ENCODE measurements at regions not wholly inside any gene's neighbourhood (a gene's known extent, or its start where the extent isn't known, plus 50 kb on each side); places are given as distances from the start of the nearest gene placed in this dataset.
"Not testable (repeated sequence)": the region's sequence is repeated elsewhere in the genome, so short reads cannot be mapped to it uniquely, and the experiment has no call there.

DNA sequence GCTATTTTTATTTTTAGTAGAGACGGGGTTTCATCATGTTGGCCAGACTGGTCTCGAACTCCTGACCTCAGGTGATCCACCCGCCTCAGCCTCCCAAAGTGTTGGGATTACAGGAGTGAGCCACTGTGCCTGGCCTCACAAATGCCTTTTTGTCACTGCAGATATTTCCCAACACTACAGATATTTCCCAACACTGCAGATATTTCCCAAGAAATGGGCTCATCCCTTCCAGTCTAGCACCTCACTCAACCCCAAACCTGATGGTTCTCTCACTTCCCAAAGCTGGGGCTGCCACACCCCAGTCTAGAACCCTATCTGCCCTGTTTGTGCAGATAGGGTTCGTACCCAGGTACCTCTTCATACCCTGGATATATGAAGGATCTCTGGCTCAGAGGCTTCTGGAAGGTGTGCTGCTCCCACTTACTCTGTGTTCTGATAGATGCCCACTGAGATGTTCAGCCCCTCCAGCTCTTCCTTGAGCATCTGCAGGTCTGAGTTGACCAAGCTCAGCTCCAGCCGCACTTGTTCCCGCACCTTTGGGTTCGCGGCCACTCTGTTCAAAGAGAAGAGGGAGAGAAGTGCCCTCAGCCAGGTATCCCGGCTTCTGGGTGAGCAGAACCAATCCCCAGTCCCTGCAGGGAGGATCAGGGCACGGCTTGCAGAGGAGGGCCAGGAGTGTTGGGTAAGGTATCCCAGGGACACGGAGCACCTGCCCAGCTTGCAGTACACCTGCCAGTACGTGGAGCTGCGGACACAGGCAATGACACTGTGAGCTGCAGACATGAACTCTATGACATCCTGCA, 265.1 kb downstream of the GOLGA6L6 start:
- H3K36me3 ChIP-seq, result not testable (repeated sequence)

DNA sequence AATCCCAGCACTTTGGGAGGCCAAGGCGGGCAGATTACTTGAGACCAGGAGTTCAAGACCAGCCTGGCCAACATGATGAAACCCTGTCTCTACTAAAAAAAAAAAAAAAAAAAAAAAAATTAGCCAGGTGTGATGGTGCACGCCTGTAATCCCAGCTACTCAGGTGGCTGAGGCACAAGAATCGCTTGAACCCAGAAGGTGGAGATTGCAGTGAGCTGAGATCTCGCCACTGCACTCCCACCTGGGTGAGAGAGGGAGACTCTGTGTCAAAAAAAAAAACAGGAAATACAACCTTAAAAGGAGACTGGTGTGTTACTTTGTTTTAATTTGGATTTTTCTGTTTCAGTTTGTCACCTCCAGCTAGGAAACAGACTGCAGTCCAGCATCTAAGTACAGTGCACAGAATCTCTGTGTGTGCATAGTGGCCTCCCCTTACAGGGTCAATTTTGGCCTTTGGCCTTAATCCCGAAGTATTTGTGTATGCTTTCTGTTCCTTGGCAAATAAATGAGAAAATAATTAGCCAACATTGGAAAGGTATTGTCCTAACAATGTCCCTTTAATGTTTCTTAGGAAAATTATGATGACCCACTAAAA, 266.1 kb downstream of the GOLGA6L6 start:
- H3K27ac ChIP-seq, H4K20me1 ChIP-seq, H3K36me3 ChIP-seq, H3K4me1 ChIP-seq, H3K4me3 ChIP-seq, H3K9ac ChIP-seq, H3K4me2 ChIP-seq, H3K27me3 ChIP-seq: not testable (repeated sequence)
- peaks cover 12% of the 10 kb centered on the region; the same call in 1 of the 2 replicates for H3K9me3 ChIP-seq

More for the DNA sequence above, 265.1 kb downstream of the GOLGA6L6 start:
- H3K27me3 ChIP-seq, H3K4me2 ChIP-seq, H3K4me1 ChIP-seq, H3K4me3 ChIP-seq, H3K27ac ChIP-seq, H4K20me1 ChIP-seq, H3K9ac ChIP-seq: not testable (repeated sequence)
- H3K9me3 ChIP-seq, result peaks cover 20% of the 10 kb centered on the region; the same call in 1 of the 2 replicates

DNA sequence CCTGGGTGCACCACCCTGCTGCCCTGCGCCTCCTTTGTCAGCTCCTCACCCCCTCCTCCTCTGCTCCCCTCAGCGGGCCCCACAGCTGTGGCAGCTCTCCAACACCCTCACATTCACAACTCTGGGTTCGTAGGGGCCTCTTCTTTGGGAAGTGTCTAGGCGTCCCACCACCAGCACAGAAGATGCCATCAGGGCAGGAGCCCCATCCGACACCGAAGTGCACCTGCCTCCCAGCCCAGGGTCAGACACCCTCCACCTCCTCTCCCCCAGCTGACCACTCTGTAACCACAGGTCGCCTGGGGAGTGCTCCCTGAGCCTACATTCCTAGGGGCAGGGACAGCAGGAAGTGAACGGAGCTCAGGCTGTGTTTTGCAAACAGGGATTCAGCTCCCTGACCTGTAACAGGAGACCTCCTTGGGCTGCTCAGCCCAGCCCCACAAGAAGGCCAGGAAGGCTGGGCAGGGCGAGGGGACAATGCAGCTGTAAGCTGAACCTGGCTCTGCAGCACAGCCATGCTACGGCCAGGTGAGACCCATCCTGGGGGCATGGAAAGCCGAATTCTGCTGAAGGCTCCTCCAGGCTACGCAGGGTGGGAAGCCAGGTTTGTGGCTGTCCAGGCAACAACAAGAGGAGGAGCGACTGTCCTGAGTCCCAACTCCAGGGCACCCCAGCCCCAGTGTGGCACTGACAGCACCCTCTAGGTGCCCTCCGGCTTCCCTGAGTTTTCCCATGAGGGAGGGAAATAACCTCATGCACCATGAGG, 269.0 kb downstream of the GOLGA6L6 start:
- no peak overlapping the region for H3K4me2 ChIP-seq
- H3K9ac ChIP-seq, result no peak overlapping the region
- no peak overlapping the region for H3K4me3 ChIP-seq
- H4K20me1 ChIP-seq, result no peaks in the 10 kb centered on the region
- H3K36me3 ChIP-seq, result no peaks in the 10 kb centered on the region
- peaks cover 8% of the 10 kb centered on the region; the same call in 1 of the 2 replicates for H3K9me3 ChIP-seq
- no peaks in the 10 kb centered on the region for H3K27me3 ChIP-seq
- no peaks in the 10 kb centered on the region for H3K4me1 ChIP-seq
- no peak overlapping the region for H3K27ac ChIP-seq
- no peak for TF ChIP-seq Cebpa-rat (IDR thresholded peaks at IDR 0.05)

DNA sequence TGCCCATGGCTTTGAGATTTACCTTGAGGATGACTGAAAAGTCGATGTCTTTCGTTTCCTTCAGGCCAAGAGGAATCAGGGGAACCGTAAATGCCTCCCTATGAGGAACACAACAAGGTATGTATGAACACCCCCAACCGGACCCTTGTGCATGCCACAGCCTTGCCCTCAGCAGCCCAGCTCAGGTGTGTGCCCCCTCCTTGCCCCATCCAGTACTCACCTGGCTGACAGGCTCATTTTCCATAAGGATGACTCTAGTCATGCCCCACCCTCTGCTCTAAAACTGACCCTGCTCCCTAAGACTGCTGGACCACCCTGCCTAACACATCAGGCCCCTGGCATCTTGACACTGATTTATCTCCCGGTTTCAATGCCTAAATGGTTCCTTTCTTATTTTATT, 270.0 kb downstream of the GOLGA6L6 start:
- no peak overlapping the region for H3K9ac ChIP-seq
- H3K4me1 ChIP-seq, result no peaks in the 10 kb centered on the region
- no peak for TF ChIP-seq Cebpa-rat (IDR thresholded peaks at IDR 0.05)

DNA sequence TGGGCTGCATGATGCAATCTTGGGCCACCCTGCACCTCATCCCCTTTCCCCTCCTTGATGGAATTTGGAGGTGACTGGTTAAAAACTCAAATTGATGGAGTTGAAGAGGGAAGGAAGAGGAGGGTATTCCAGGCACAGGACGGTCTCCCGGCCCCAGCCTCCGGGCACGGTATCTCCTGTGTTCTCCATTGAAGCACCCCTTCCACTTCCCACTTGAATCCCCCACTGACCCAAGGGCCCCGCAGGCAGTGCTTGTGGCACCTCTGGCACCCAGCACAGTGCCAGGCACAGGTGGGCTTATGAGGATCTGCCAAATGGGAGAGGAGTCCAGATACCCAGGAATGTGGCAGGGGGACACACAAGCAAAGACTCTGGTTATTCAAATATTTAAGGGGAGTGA, 271.6 kb downstream of the GOLGA6L6 start:
- H3K4me3 ChIP-seq, H3K9me3 ChIP-seq, H3K27ac ChIP-seq, H3K36me3 ChIP-seq, H3K4me2 ChIP-seq, H3K4me1 ChIP-seq, H3K9ac ChIP-seq, H3K27me3 ChIP-seq, H4K20me1 ChIP-seq: not testable (repeated sequence)

More for the DNA sequence above, 270.0 kb downstream of the GOLGA6L6 start:
- H3K27ac ChIP-seq, result no peak overlapping the region
- no peaks in the 10 kb centered on the region; the same call in 1 of the 2 replicates for H3K9me3 ChIP-seq
- H3K4me3 ChIP-seq, result no peak overlapping the region
- H4K20me1 ChIP-seq, result no peaks in the 10 kb centered on the region
- no peaks in the 10 kb centered on the region for H3K27me3 ChIP-seq
- no peaks in the 10 kb centered on the region for H3K36me3 ChIP-seq
- no peak overlapping the region for H3K4me2 ChIP-seq

DNA sequence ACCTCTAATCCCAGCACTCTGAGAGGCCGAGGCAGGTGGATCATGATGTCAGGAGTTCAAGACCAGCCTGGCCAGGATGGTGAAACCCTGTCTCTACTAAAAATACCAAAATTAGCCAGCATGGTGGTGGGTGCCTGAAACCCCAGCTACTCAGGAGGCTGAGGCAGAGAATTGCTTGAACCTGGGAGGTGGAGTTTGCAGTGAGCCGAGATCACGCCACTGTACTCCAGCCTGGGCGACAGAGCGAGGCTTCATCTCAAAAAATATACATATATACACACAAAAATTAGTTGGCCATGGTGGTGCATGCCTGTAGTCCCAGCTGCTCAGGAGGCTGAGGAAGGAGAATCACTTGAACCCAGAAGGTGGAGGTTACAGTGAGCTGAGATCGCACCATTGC, 273.6 kb downstream of the GOLGA6L6 start:
- H3K4me2 ChIP-seq, H3K9me3 ChIP-seq, H3K4me3 ChIP-seq, H3K9ac ChIP-seq, H4K20me1 ChIP-seq, H3K27ac ChIP-seq, H3K36me3 ChIP-seq, H3K4me1 ChIP-seq, H3K27me3 ChIP-seq: not testable (repeated sequence)

DNA sequence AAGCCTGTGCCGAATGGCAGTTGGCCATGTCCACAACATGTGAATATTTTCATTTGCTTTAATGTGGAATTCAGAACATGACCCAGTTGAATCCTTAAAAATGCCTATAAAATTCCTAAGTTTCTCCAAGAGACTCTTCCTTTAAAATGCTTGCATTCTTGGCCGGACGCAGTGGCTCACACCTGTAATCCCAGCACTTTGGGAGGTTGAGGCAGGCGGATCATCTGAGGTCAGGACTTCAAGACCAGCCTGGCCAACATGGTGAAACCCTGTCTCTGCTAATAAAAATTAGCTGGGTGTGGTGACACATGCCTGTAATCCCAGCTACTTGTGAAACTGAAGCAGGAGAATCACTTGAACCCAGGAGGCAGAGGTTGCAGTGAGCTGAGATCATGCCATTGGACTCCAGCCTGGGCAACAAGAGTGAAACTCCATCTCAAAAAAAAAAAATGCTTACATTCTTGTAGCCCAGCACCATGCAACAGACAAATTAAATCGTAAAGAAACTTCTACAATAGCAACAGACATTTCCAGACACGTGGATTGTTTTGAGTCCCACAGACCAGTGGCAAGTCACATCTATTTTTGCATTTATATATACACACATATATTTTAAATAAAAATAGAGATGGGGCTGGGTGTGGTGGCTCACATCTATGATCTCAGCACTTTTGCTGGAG, 274.4 kb downstream of the GOLGA6L6 start:
- H3K9me3 ChIP-seq, H3K4me1 ChIP-seq, H3K27me3 ChIP-seq, H3K9ac ChIP-seq, H3K4me3 ChIP-seq, H3K36me3 ChIP-seq, H4K20me1 ChIP-seq, H3K27ac ChIP-seq, H3K4me2 ChIP-seq: not testable (repeated sequence)

DNA sequence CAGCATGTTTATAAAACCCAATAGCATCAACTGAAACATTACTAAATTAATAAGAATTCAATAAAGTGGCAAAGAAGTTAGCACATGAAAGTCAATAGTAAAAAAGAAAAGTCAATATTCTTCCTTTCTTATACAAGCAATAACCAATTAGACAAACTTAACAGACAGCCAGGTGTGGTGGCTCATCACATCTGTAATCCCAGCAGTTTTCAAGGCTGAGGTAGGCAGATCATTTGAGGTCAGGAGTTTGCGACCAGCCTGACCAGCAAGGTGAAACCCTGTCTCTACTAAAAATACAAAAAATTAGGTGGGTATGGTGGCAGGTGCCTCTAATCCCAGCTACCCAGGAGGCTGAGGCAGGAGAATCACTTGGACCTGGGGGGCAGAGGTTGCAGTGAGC, 275.9 kb downstream of the GOLGA6L6 start:
- not testable (repeated sequence) for H3K27me3 ChIP-seq, H3K4me1 ChIP-seq, H3K4me3 ChIP-seq, H3K36me3 ChIP-seq, H3K4me2 ChIP-seq, H4K20me1 ChIP-seq, H3K9me3 ChIP-seq, H3K9ac ChIP-seq, H3K27ac ChIP-seq

DNA sequence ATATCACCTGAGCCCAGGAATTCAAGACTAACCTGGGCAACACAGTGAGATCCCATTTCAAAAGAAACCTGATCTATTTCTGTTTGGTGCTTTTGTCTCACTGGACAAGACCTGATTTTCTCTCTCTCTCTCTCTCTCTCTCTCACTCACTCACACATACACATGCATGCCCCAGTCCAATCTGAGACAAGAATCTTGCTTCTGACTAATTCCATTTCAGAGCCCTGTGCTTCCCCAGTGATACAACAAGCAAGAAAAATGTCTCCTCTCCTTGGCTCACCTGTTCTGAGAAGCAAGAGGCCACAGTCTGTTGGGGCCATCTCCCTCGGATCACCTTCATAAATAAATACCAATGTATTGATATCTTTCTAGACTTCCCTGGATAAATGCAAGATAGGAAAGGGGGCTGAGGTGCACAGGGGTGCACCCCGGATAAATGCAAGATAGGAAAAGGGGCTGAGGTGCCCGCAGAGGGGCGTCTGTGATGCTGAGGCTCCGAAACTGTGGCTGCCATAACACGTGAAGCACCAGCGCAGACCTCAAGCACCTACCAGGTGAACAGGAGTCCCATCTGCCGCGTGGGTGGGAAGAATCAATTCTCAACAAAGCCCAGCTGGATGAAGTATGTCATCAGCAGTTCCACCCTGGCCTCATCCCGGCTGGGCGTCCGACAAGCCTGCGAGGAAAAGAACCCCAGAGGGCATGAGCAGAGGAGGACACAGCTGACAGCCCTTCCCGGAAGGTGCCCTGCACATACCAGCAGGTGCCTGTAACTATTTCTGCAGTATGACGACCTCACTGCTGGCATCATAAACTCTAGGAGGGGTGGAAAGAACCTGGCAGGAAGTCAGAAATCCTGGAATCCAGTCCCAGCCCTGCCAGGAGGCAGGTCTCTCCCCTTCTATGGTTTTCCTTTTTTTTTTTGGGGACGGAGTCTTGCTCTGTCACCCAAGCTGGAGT, 280.0 kb downstream of the GOLGA6L6 start:
- H3K4me2 ChIP-seq, H4K20me1 ChIP-seq, H3K4me3 ChIP-seq, H3K36me3 ChIP-seq, H3K4me1 ChIP-seq, H3K9me3 ChIP-seq, H3K27me3 ChIP-seq, H3K9ac ChIP-seq, H3K27ac ChIP-seq: not testable (repeated sequence)

DNA sequence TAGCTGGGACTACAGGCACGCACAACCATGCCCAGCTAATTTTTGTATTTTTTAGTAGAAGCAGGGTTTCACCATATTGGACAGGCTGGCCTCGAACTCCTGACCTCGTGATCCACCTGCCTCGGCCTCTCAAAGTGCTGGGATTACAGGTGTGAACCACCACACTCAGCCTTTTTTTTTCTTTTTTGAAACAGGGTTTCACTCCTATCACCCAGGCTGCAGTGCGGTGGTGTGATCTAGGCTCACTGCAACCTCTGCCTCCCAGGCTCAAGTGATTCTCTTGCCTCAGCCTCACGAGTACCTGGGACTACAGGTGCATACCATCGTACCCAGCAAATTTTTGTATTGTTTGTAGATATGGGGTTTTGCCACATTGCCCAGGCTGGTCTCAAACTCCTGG, 280.9 kb downstream of the GOLGA6L6 start:
- H3K4me2 ChIP-seq, H4K20me1 ChIP-seq, H3K4me3 ChIP-seq, H3K27me3 ChIP-seq, H3K36me3 ChIP-seq, H3K4me1 ChIP-seq, H3K9me3 ChIP-seq, H3K27ac ChIP-seq, H3K9ac ChIP-seq: not testable (repeated sequence)

DNA sequence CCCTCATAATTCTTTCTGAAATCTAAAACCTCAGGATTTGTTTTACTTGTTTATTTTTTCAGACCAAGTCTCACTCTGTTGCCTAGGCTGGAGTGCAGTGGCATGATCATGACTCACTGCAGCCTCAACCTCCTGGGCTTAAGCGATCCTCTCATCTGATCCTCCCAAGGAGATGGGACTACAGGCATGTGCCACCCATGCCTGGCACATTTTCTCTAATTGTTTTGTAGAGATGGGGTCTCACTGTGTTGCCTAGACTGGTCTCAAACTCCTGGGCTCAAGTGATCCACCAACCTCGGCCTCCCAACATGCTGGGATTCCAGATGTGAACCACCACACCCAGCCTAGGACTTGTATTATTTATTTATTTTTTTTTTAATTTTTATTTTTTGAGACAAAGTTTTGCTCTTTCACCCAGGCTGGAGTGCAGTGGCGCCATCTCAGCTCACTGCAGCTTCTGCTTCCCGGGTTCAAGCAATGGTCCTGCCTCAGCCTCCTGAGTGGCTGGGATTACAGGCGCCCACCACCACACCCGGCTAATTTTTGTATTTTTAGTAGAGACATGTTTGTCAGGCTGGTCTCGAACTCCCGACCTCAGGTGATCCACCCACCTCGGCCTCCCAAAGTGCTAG, 281.9 kb downstream of the GOLGA6L6 start:
- not testable (repeated sequence) for H3K9ac ChIP-seq, H3K27ac ChIP-seq, H3K4me3 ChIP-seq, H3K27me3 ChIP-seq, H4K20me1 ChIP-seq, H3K4me2 ChIP-seq, H3K36me3 ChIP-seq, H3K9me3 ChIP-seq, H3K4me1 ChIP-seq

DNA sequence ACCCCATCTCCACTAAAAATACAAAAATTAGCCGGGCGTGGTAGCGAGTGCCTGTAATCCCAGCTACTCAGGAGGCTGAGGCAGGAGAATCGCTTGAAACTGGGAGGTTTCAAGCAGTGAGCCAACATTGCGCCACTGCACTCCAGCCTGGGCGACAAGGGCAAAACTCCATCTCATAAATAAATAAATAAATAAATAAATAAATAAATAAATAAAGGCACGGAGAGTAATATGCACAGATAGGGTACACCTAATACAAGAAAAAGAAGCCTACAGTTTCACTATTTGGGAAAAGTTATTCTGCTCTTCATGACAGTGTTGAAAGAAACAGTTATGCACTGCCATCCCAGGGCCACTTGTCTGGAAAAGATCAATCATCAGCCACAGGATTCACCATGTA, 285.2 kb downstream of the GOLGA6L6 start:
- not testable (repeated sequence) for H3K36me3 ChIP-seq, H3K9me3 ChIP-seq, H3K4me2 ChIP-seq, H3K9ac ChIP-seq, H3K27me3 ChIP-seq, H4K20me1 ChIP-seq, H3K4me1 ChIP-seq, H3K4me3 ChIP-seq, H3K27ac ChIP-seq

DNA sequence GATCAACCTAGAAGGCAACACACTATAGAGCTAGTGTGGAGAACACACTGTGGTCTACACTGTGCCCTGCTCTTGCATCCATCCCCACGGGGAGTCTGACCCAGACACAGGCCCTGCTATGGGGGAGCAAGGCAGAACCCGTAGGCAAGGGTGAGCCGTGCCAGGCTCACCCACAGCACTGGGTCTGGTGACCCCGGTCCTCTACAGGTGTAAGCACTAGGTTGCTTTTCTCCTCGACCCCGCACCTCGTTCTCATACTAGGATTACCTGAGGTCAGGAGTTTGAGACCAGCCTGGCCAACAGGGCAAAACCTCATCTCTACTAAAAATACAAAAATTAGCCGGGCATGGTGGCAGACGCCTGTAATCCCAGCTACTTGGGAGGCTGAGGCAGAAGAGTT, 286.0 kb downstream of the GOLGA6L6 start:
- H3K9me3 ChIP-seq, H3K9ac ChIP-seq, H3K4me3 ChIP-seq, H3K4me2 ChIP-seq, H3K27me3 ChIP-seq, H3K36me3 ChIP-seq, H3K27ac ChIP-seq, H4K20me1 ChIP-seq: not testable (repeated sequence)
- H3K4me1 ChIP-seq, result peaks cover 13% of the 10 kb centered on the region
